M059J (cell line): ENCODE measurements at regions not wholly inside any gene's neighbourhood (a gene's known extent, or its start where the extent isn't known, plus 50 kb on each side); places are given as distances from the start of the nearest gene placed in this dataset.

ENCODE experiments used
- DNase-seq: peaks from one replicate; pipeline ENCODE4 v3.0.0-alpha.2; 2012; ENCODE audit warnings: low read depth

- no peak for DNase-seq
These were observed 399.5 kb downstream of the QKI start for GRCh38 chr6:163813979-163814493.

GRCh38 chr6:163811317-163811716 lies 396.8 kb downstream of the QKI start:
- no peak for DNase-seq

GRCh38 chr6:163809364-163809763 lies 394.8 kb downstream of the QKI start:
- no peak for DNase-seq

DNA sequence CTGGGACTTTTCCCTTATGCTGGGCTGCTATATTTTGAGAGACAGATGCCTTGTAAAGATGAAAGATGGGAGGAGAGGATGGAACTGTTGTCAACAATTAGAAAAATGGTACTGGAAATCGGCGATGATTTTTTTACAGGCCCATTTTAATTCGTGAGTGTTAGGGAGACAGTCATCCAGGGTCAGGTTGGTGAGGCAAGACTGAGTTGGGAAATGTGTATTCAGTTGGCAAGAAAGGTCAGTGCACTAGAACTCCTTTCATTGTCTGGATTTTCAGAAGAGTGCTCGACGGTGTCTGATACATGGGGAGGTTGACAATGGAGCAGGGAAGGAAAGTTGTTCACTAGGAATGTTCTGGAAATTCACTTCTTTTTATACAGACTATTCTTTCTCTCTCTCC lies 394.4 kb downstream of the QKI start:
- no peak for DNase-seq

DNA sequence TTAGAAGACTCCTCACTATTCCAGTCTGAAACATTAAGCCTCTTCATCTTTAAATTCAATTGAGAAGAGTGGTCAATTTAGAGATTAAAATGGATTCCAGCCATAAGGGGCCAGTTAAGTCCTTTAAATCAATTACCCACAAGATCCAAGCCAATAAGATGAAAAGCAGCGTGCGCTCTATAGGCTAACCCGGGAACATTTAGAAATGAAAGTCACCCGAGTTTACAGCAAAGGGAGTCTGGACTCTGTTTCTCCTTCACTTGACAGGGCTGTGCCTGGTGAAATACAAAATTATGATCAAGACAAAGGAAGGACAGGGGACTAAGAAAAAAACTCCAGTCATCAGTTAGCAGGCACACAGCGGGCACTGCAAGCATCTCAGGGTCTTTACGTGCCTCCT lies 393.7 kb downstream of the QKI start:
- no peak for DNase-seq

- DNase-seq = no peak
These were observed 392.4 kb downstream of the QKI start for GRCh38 chr6:163806755-163807499.

- DNase-seq = no peak
These were observed 390.5 kb downstream of the QKI start for GRCh38 chr6:163804991-163805390.

GRCh38 chr6:163802267-163802666 lies 387.7 kb downstream of the QKI start:
- no peak for DNase-seq

- no peak for DNase-seq
These were observed 382.9 kb downstream of the QKI start for GRCh38 chr6:163797296-163797845.

DNA sequence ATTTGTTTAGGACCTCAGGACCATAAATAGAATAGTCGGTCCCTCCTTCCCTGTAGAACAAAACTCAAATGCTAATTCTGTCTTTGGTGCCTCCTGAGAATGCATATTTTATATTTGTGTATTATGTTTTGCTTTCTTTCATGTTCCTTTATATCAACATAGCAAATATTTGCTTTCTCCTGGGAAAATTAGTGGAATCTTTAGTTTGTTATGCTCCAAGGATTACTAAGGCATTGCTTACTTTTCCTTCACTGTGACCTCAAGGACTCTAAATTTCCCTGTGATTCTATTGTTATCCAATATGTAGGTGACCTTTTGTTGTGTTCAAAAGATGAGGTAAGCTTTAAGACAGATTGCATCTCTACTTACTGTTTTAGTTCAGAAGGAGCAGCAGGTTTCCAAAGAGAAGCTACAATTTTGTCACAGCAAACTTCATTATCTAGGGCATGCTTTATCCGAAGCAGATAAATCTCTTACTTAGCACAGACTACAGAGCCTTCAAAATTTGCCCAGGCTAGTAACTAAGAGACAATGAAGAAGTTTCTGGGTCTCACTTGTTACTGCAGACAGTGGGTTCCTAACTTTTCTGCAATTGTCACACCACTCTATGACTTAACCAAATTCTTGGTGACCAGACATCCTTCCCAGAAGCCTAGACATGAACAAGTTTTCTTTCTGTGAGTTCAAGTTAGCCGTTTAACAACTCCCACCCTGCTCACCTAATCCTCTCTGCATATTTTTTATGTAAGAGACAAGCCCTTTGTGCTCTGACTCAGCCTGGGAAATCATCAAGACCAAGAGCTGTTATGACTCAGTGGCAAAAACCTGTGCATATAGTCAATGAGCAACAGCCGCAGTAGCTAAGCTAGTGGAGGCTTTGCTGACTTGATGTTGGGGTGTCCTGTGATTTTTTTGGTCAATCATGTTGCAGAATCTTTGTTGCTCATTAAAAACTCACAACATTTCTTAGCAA lies 378.8 kb downstream of the QKI start:
- DNase-seq = peak; percentile 80

DNA sequence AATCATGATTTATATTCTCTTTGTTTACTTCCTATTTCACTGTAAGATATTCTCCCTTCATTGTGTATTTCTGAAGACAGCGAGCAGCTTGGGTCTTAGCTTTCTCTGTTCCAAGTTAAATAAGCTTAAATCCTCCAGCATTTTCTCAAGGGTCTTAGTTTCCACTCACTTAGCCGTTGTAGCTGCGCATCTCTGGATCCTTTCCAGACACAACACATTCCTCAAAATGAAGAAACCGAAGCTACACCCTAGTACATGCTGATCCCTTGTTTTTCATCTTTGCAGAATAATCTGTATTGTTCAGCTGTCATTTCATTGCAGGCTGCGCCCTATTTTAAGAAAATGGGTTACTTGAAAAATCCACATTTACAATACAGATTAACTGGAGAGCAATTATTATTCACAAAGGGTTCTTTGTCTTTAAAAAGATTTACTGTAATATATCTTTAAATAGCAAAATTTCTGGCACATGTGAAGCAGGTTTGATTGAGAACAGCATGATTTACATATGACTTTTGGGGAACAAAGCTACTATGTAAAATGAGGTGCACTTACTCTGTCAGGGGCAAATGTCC lies 375.8 kb downstream of the QKI start:
- no peak for DNase-seq

- no peak for DNase-seq
These were observed 374.8 kb downstream of the QKI start for GRCh38 chr6:163789199-163789810.

DNA sequence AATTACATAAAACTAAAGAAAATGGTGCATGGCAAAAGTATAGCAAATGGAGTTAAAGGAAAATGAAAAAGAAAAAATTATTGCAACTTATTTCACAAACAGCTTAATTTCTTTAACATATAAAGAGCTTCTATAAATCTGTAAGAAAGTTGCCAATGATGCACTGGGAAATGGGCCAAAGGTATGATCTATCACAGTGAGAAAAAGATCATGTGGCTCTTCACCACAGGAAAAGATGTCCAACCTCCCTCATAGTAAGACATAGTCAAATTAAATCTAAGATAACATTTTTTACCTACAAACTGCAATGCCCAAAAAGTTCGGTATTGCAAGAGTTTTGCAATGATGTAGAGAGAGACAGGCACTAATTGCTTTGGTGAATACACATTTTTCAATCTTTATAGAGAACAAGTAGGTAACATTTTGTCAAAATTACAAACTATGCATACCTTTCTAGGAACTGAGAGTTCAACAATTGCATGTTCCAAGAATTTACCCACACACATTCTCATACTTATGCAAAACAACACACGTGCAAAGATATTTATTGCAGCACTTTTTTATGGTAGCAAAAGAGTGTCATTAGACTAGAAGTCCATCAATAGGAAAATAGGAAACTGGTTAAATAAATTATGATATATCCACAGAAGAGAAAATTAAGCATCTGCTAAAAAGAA lies 372.6 kb downstream of the QKI start:
- no peak for DNase-seq

DNA sequence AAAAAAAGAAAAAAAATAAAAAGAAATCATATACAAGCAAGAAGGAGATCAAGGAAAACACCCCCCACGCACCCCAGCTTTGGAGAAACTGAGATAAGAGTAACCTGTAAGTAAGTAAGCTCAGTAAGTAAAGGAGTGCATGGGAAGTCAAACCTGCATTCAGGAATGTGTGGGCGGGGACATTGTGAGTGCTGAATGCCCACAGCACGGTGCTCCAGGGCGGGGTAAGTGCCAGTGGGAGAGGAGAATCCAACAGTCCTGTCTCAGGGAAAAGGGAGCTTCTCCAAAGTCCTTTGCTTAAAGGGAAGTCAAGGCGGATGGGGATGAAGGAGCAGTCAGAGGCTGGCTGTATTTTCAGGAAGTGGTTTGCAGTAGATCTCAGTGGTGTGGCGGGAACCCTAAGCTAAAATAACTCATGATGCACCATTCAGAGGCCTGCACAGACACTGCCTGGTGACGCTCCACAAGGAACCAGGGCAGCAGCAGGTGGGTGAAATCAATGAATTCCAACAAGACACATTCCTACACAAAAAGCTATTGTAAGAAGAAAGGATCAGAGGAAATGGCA lies 368.0 kb downstream of the QKI start:
- no peak for DNase-seq

DNA sequence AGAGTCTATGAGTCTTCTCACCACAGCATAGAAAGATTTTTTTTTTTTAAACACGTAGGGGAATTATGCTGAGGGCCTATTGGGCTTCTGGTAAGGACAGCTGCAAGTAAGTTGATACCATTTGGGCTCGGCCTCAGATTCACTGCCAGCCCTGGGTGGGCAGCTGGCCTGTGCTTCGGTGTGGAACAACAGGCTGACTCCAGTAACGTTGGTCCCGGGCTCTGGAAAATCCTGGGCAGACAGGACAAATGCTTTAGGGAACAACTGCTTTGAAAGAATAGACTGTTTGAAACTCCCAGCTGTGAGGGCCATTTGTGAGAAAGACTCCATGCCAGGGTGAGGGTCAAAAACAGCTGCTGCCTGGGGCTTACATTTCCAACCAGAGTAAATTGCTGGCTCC lies 366.5 kb downstream of the QKI start:
- DNase-seq = no peak

- no peak for DNase-seq
These were observed 365.3 kb downstream of the QKI start for GRCh38 chr6:163779727-163780284.

DNA sequence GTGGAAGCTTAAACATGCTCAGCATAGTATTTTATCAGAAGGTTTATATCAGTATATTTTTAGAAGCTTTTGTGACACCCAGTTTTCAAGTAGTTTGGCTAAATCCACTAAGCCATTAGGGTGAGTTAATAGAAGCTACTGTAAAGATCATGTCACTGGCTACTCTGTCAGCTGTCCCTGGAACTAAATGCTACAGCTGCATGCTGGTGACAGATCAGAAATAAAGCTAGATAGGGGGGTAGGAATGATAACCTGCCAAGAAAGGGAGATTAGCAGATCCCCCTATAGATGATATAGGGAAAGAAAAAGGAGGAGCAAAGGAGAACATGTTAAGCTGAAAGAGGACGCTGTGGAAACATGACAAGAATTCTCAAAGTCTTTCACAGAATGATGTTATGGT lies 363.2 kb downstream of the QKI start:
- no peak for DNase-seq

GRCh38 chr6:163776906-163777686 lies 362.6 kb downstream of the QKI start:
- DNase-seq = no peak

DNA sequence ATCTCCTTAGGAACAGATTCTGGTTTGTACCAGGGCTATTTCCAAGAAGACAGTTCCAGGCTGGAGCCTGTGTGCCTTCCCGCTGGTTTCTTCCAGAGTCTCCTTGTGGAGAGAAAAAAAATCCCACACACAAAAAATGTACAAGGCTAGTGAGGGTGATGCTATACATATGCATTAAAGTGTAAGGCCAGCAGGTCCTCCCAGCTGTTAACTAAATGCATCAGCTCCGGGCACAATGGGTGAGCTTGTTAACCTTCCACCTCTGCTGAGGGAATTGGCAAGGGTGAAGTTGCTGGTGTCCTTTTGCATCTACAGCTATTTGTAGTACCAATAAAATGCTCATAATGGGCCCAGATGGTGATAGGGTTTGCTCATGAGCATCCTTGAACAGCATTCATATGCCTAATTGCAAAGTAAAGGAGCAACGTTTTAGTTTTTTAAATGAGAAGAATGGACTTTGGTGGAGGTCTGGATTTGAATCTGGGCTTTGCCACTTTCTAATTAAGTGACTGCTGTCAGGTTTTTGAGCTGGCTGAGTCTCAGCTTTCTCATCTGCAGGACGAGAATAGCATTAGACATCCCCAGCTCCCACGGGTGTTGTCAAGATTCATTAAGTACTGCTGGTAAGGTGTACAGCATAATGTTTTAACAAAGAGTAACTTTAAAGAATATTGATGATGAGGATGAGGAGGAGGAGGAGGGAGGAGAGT lies 361.8 kb downstream of the QKI start:
- DNase-seq = no peak
